IMR-90 (cell line): ENCODE measurements at regions not wholly inside any gene's neighbourhood (a gene's known extent, or its start where the extent isn't known, plus 50 kb on each side); places are given as distances from the start of the nearest gene placed in this dataset.

Experiments used
- ATAC-seq: fragments of 200-7000 bp; cut with Tn5 transposase; 2 replicates; pipeline ENCODE4 v1.9.1; 2020; ENCODE audit warnings: low read depth, mild to moderate bottlenecking, moderate library complexity
- BruUV-seq: library from RNA; stranded (reverse); fragments of 400-500 nt; replicated peaks from 2 replicates; lab custom pipeline; 2021; lab: Mats Ljungman, UMichigan
- CTCF ChIA-PET: fragments of 300-600 bp; formaldehyde crosslinking; extraction: SDS; loops from one replicate; lab custom pipeline; 2021; ENCODE audit warnings: antibody characterized with exemption; lab: Yijun Ruan, JAX
- POLR2A ChIA-PET: fragments of 300-600 bp; sonication (Branson Sonifier 250); formaldehyde crosslinking; loops from one replicate; lab custom pipeline; 2022; ENCODE audit warnings: antibody characterized with exemption; ENCODE audit not compliant: unreplicated experiment; lab: Charles Lee
- DNase-seq: peaks from one replicate; pipeline ENCODE4 v3.0.0; 2013
- H2AFZ ChIP-seq: replicated peaks from 2 replicates; pipeline ENCODE3; 2013; ENCODE audit warnings: low read length, mild to moderate bottlenecking; ENCODE audit not compliant: poor library complexity
- H2AK5ac ChIP-seq: 2 replicates; pipeline ENCODE4 v1.6.1; 2013; ENCODE audit warnings: low read depth, low read length, inconsistent platforms
- H2AK9ac ChIP-seq: replicated peaks from 2 replicates; pipeline ENCODE3; 2013; ENCODE audit warnings: mild to moderate bottlenecking, low read depth, low read length, moderate library complexity; ENCODE audit not compliant: poor library complexity
- H2BK120ac ChIP-seq: 2 replicates; pipeline ENCODE4 v1.6.1; 2013; ENCODE audit warnings: low read depth, low read length, inconsistent platforms
- H2BK15ac ChIP-seq: 3 replicates; pipeline ENCODE4 v1.6.1; 2013; ENCODE audit warnings: low read depth, low read length, inconsistent platforms
- H2BK20ac ChIP-seq: 2 replicates; pipeline ENCODE4 v1.6.1; 2013; ENCODE audit warnings: low read depth, mild to moderate bottlenecking, inconsistent platforms, low read length, moderate library complexity
- H2BK5ac ChIP-seq: 2 replicates; pipeline ENCODE4 v1.6.1; 2013; ENCODE audit warnings: mild to moderate bottlenecking, low read depth, low read length, inconsistent platforms; ENCODE audit not compliant: poor library complexity, severe bottlenecking
- H3K14ac ChIP-seq: replicated peaks from 2 replicates; pipeline ENCODE4 v1.6.1; 2013; ENCODE audit warnings: low read depth, low read length, inconsistent platforms
- H3K18ac ChIP-seq: 2 replicates; pipeline ENCODE4 v1.6.1; 2013; ENCODE audit warnings: low read depth, low read length, control low read depth
- H3K23ac ChIP-seq: 2 replicates; pipeline ENCODE4 v1.6.1; 2013; ENCODE audit warnings: low read depth, low read length, inconsistent platforms
- H3K27ac ChIP-seq: 2 replicates; pipeline ENCODE4 v1.5.1; 2013; ENCODE audit warnings: mild to moderate bottlenecking, control low read depth, low read length; ENCODE audit not compliant: insufficient read depth
- H3K27me3 ChIP-seq: 2 replicates; pipeline ENCODE4 v1.6.1; 2013; ENCODE audit warnings: low read length; ENCODE audit not compliant: control insufficient read depth, insufficient read depth
- H3K36me3 ChIP-seq: 2 replicates; pipeline ENCODE4 v1.6.1; 2013; ENCODE audit warnings: low read length, mixed read lengths; ENCODE audit not compliant: control insufficient read depth, insufficient read depth
- H3K4ac ChIP-seq: 2 replicates; pipeline ENCODE4 v1.6.1; 2013; ENCODE audit warnings: low read depth, low read length, inconsistent platforms
- H3K4me1 ChIP-seq: 2 replicates; pipeline ENCODE4 v1.6.1; 2013; ENCODE audit warnings: low read length, mixed read lengths; ENCODE audit not compliant: control insufficient read depth, insufficient read depth
- H3K4me2 ChIP-seq: 2 replicates; pipeline ENCODE4 v1.6.1; 2013; ENCODE audit warnings: low read depth, mild to moderate bottlenecking, control low read depth, low read length, moderate library complexity
- H3K4me3 ChIP-seq: 2 replicates; pipeline ENCODE4 v1.5.1; 2013; ENCODE audit warnings: low read depth, mild to moderate bottlenecking, control low read depth, low read length, moderate library complexity; ENCODE audit not compliant: insufficient read depth
- H3K56ac ChIP-seq: 2 replicates; pipeline ENCODE4 v1.6.1; 2013; ENCODE audit warnings: low read length, inconsistent platforms; ENCODE audit not compliant: insufficient read depth; ENCODE audit errors: extremely low read depth
- H3K79me1 ChIP-seq, 2 experiments: 2 replicates each; pipeline ENCODE4 v1.6.1; 2013; ENCODE audit warnings: low read length in 2 of 2, inconsistent platforms in 1 of 2, low read depth in 1 of 2
- H3K9ac ChIP-seq: 2 replicates; pipeline ENCODE4 v1.6.1; 2013; ENCODE audit warnings: low read depth, low read length, control low read depth
- H3K9me1 ChIP-seq: 2 replicates; pipeline ENCODE4 v1.6.1; 2013; ENCODE audit warnings: low read length, inconsistent platforms; ENCODE audit not compliant: insufficient read depth
- H3K9me3 ChIP-seq: 2 replicates; pipeline ENCODE4 v1.6.1; 2013; ENCODE audit warnings: low read length; ENCODE audit not compliant: control insufficient read depth, insufficient read depth
- H4K20me1 ChIP-seq: 2 replicates; pipeline ENCODE4 v1.6.1; 2013; ENCODE audit warnings: low read length, inconsistent platforms; ENCODE audit not compliant: insufficient read depth
- H4K5ac ChIP-seq: 2 replicates; pipeline ENCODE4 v1.6.1; 2013; ENCODE audit warnings: mild to moderate bottlenecking, low read depth, low read length, control low read depth
- H4K8ac ChIP-seq, 2 experiments: 2 replicates each; pipeline ENCODE4 v1.6.1; 2013; ENCODE audit warnings: low read depth in 2 of 2, low read length in 2 of 2, control low read depth in 1 of 2, inconsistent platforms in 1 of 2
- H4K91ac ChIP-seq: 2 replicates; pipeline ENCODE4 v1.6.1; 2013; ENCODE audit warnings: low read depth, low read length, inconsistent platforms; ENCODE audit not compliant: insufficient read depth
- BHLHE40 ChIP-seq: fragments of 150-350 bp; IDR thresholded peaks from 2 replicates; pipeline ENCODE4 v1.6.1; 2016; ENCODE audit warnings: mild to moderate bottlenecking, low read depth, low read length
- CHD1 ChIP-seq: IDR thresholded peaks from 2 replicates; pipeline ENCODE4 v1.6.1; 2012; ENCODE audit warnings: low read depth, low read length, improper control_type of control experiment
- NFE2L2 ChIP-seq: fragments of 150-350 bp; IDR thresholded peaks from 2 replicates; pipeline ENCODE4 v1.6.1; 2016; ENCODE audit warnings: low read depth, mild to moderate bottlenecking, low read length
- WGBS, 2 experiments: methylation state at CpG; one replicate each; pipeline versions ENCODE4 v1.1.5 to v1.1.7; 2013; ENCODE audit warnings: missing lambda C conversion rate in 2 of 2; ENCODE audit not compliant: insufficient read length in 1 of 2; ENCODE audit errors: extremely low coverage in 2 of 2; 5-methylcytosine and 5-hydroxymethylcytosine counted together
- dilution Hi-C: fragments of 300-500 bp; cut with HindIII; formaldehyde crosslinking; loops from one replicate; pipeline ENCODE4 v1.14.3; 2018; ENCODE audit warnings: low sequenced_read_pairs; ENCODE audit not compliant: unreplicated experiment
- in situ Hi-C: fragments of 300-500 bp; cut with MboI; formaldehyde crosslinking; loops from 3 replicates; pipeline ENCODE4 v1.14.3; 2019; ENCODE audit warnings: low sequenced_read_pairs, inconsistent platforms, mixed read lengths
- intact Hi-C: fragments of 100-400 bp; cut with micrococcal nuclease; formaldehyde crosslinking; loops from 2 replicates; pipeline ENCODE4 v1.10.0; 2022
- TF ChIP-seq, protein P1 (sequence below): fragments of 150-350 bp; IDR thresholded peaks from 2 replicates; pipeline ENCODE4 v1.6.1; 2017; ENCODE audit warnings: mild to moderate bottlenecking, antibody characterized with exemption, low read length, low read depth

GRCh38 chr15:91625506-91625905, 228.0 kb upstream of the SLCO3A1 start:
- intact Hi-C loops: no loop called here
- POLR2A ChIA-PET: no interaction called here

More at GRCh38 chr15:91625506-91625905, 228.0 kb upstream of the SLCO3A1 start:
- no peak overlapping the region for H4K91ac ChIP-seq
- ATAC-seq: no peak
- H2AK9ac ChIP-seq: no peak overlapping the region
- no peak overlapping the region for H4K5ac ChIP-seq
- CTCF ChIA-PET: no interaction called here
- dilution Hi-C loops: no loop called here
- H3K27me3 ChIP-seq: no peaks in the 10 kb centered on the region; the same call in 1 of the 2 replicates
- no peak overlapping the region for H2BK20ac ChIP-seq
- no peaks in the 10 kb centered on the region for H3K9me3 ChIP-seq
- H2AK5ac ChIP-seq: no peak overlapping the region
- H3K14ac ChIP-seq: no peak overlapping the region
- no peaks in the 10 kb centered on the region for H3K79me1 ChIP-seq
- no peak overlapping the region for H3K4ac ChIP-seq
- no peaks in the 10 kb centered on the region for H3K36me3 ChIP-seq
- no peak overlapping the region for H3K56ac ChIP-seq
- TF ChIP-seq, protein P1, sequence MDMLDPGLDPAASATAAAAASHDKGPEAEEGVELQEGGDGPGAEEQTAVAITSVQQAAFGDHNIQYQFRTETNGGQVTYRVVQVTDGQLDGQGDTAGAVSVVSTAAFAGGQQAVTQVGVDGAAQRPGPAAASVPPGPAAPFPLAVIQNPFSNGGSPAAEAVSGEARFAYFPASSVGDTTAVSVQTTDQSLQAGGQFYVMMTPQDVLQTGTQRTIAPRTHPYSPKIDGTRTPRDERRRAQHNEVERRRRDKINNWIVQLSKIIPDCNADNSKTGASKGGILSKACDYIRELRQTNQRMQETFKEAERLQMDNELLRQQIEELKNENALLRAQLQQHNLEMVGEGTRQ: no peak
- TF ChIP-seq CHD1 (no peak), BHLHE40 (no peak), NFE2L2 (no peak)
- H3K4me1 ChIP-seq: no peaks in the 10 kb centered on the region; the same call in 1 of the 2 replicates
- H3K4me3 ChIP-seq: no peak overlapping the region
- H3K23ac ChIP-seq: no peak overlapping the region
- no peak overlapping the region for H2BK120ac ChIP-seq
- no peak overlapping the region for H3K27ac ChIP-seq
- in situ Hi-C loops: no loop called here
- 100% methylated on average over 1 of the region's 6 CpGs; no CpG with 5 or more reads in 1 of the 2 experiments for WGBS, 2 experiments
- no peak overlapping the region for H3K4me2 ChIP-seq
- no peak overlapping the region for H2BK15ac ChIP-seq
- H2AFZ ChIP-seq: no peak overlapping the region
- no peaks in the 10 kb centered on the region for H4K20me1 ChIP-seq
- H2BK5ac ChIP-seq: no peak overlapping the region
- no peaks in the 10 kb centered on the region for H3K9me1 ChIP-seq
- DNase-seq: no peak
- H4K8ac ChIP-seq: no peak overlapping the region
- BruUV-seq: no TSS peak
- no peak overlapping the region for H3K18ac ChIP-seq
- H3K9ac ChIP-seq: no peak overlapping the region
